ENCODE measurements at regions not wholly inside any gene's neighbourhood (a gene's known extent, or its start where the extent isn't known, plus 50 kb on each side); places are given as distances from the start of the nearest gene placed in this dataset.

GRCh38 chr2:182554950-182555349, 128.1 kb upstream of the PDE1A start:
- no peak for TF ChIP-seq CTCF (IDR thresholded peaks at IDR 0.05)
- no peak for TF ChIP-seq POLR2AphosphoS5 (IDR thresholded peaks at IDR 0.05)
- no peak for TF ChIP-seq EP300 (IDR thresholded peaks at IDR 0.05)
- TF ChIP-seq POLR2A (IDR thresholded peaks at IDR 0.05) = no peak

All from gastroesophageal sphincter (tissue), 3 donors.